K562 (cell line): ENCODE measurements at regions not wholly inside any gene's neighbourhood (a gene's known extent, or its start where the extent isn't known, plus 50 kb on each side); places are given as distances from the start of the nearest gene placed in this dataset.

Experiments used
- FOXJ2 ChIP-seq: fragments of 200-800 bp; sonication (Bioruptor generic); IDR thresholded peaks from 2 replicates; pipeline ENCODE4 v1.6.1; 2016; ENCODE audit warnings: missing genetic modification characterization, missing compliant biosample characterization
- HNRNPK ChIP-seq: fragments of 200-400 bp; formaldehyde crosslinking; IDR thresholded peaks from one replicate; pipeline ENCODE4 v1.6.1; 2018; ENCODE audit warnings: mild to moderate bottlenecking, low read depth, low read length; ENCODE audit not compliant: poor library complexity, severe bottlenecking
- SMARCB1 ChIP-seq: IDR thresholded peaks from 2 replicates; pipeline ENCODE4 v1.6.1; 2011; ENCODE audit warnings: improper control_type of control experiment, low read depth; ENCODE audit not compliant: insufficient read length
- ZNF282 ChIP-seq: sonication (generic); formaldehyde crosslinking; IDR thresholded peaks from 2 replicates; pipeline ENCODE4 v1.8.1; 2023; ENCODE audit warnings: missing genetic modification reagents
- ZNF311 ChIP-seq: fragments of 250-450 bp; sonication (Bioruptor Pico); IDR thresholded peaks from 2 replicates; pipeline ENCODE4 v1.4.0; 2020; ENCODE audit warnings: mild to moderate bottlenecking, moderate library complexity
- TF ChIP-seq, protein P1 (sequence below): fragments of 250-450 bp; sonication (Bioruptor Pico); IDR thresholded peaks from 2 replicates; pipeline ENCODE4 v1.5.0; 2020; ENCODE audit warnings: mild to moderate bottlenecking, borderline replicate concordance
- TF ChIP-seq, protein P2 (sequence below): sonication (generic); formaldehyde crosslinking; IDR thresholded peaks from 2 replicates; pipeline ENCODE4 v1.8.0; 2023; ENCODE audit warnings: missing genetic modification reagents, mild to moderate bottlenecking, borderline replicate concordance

DNA sequence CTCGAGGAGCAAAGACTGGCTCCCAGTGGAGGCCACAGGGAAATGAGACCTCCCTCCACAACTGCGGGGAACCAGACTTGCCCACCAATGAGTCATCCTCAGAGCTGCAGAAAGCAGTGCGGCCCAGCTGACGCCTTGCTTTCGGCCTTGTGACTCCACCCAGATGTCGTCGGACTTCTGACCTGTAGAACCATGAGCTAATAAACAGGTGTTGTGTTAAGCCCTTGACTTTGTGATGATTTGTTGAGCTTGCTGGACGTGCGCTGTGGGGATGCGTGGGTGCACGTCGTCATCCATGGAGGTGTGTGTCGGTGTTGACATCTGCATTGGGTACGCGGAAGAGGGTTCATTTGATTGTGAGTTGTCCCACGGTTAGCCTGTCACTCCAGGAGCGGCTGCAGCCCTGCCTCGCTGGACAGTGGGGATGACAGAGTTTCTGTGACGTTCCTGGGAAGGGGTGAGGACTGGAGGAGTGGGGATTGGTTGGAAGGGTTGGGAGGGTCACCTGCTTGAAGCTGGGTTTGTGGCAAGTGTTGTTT, 154.1 kb downstream of the SH3BP4 start (continued):
- TF ChIP-seq, protein P1, sequence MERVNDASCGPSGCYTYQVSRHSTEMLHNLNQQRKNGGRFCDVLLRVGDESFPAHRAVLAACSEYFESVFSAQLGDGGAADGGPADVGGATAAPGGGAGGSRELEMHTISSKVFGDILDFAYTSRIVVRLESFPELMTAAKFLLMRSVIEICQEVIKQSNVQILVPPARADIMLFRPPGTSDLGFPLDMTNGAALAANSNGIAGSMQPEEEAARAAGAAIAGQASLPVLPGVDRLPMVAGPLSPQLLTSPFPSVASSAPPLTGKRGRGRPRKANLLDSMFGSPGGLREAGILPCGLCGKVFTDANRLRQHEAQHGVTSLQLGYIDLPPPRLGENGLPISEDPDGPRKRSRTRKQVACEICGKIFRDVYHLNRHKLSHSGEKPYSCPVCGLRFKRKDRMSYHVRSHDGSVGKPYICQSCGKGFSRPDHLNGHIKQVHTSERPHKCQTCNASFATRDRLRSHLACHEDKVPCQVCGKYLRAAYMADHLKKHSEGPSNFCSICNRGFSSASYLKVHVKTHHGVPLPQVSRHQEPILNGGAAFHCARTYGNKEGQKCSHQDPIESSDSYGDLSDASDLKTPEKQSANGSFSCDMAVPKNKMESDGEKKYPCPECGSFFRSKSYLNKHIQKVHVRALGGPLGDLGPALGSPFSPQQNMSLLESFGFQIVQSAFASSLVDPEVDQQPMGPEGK (CRISPR knock-in tag) = no peak
- TF ChIP-seq HNRNPK (no peak), SMARCB1 (no peak), ZNF311 (CRISPR knock-in tag) (no peak), ZNF282 (CRISPR knock-in tag) (no peak), FOXJ2 (tag) (no peak)
- TF ChIP-seq, protein P2, sequence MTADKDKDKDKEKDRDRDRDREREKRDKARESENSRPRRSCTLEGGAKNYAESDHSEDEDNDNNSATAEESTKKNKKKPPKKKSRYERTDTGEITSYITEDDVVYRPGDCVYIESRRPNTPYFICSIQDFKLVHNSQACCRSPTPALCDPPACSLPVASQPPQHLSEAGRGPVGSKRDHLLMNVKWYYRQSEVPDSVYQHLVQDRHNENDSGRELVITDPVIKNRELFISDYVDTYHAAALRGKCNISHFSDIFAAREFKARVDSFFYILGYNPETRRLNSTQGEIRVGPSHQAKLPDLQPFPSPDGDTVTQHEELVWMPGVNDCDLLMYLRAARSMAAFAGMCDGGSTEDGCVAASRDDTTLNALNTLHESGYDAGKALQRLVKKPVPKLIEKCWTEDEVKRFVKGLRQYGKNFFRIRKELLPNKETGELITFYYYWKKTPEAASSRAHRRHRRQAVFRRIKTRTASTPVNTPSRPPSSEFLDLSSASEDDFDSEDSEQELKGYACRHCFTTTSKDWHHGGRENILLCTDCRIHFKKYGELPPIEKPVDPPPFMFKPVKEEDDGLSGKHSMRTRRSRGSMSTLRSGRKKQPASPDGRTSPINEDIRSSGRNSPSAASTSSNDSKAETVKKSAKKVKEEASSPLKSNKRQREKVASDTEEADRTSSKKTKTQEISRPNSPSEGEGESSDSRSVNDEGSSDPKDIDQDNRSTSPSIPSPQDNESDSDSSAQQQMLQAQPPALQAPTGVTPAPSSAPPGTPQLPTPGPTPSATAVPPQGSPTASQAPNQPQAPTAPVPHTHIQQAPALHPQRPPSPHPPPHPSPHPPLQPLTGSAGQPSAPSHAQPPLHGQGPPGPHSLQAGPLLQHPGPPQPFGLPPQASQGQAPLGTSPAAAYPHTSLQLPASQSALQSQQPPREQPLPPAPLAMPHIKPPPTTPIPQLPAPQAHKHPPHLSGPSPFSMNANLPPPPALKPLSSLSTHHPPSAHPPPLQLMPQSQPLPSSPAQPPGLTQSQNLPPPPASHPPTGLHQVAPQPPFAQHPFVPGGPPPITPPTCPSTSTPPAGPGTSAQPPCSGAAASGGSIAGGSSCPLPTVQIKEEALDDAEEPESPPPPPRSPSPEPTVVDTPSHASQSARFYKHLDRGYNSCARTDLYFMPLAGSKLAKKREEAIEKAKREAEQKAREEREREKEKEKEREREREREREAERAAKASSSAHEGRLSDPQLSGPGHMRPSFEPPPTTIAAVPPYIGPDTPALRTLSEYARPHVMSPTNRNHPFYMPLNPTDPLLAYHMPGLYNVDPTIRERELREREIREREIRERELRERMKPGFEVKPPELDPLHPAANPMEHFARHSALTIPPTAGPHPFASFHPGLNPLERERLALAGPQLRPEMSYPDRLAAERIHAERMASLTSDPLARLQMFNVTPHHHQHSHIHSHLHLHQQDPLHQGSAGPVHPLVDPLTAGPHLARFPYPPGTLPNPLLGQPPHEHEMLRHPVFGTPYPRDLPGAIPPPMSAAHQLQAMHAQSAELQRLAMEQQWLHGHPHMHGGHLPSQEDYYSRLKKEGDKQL = no peak
